ENCODE measurements at regions not wholly inside any gene's neighbourhood (a gene's known extent, or its start where the extent isn't known, plus 50 kb on each side); places are given as distances from the start of the nearest gene placed in this dataset.

- no peak for TF ChIP-seq CTCF (IDR thresholded peaks at IDR 0.05)
- TF ChIP-seq POLR2A (IDR thresholded peaks at IDR 0.05; ENCODE audit: low read depth) = no peak
- TF ChIP-seq POLR2AphosphoS5 (IDR thresholded peaks at IDR 0.05) = no peak
- TF ChIP-seq EP300 (IDR thresholded peaks at IDR 0.05) = no peak
Observed at GRCh38 chr17:63290784-63291183, 155.3 kb downstream of the CYB561 start.
